Activated CD4-positive, alpha-beta T cell treated with anti-CD3 and anti-CD28 coated beads, Interleukin-2, amount 50 U/mL, for 48 hours (primary cell): ENCODE measurements at regions not wholly inside any gene's neighbourhood (a gene's known extent, or its start where the extent isn't known, plus 50 kb on each side); places are given as distances from the start of the nearest gene placed in this dataset.
"Not testable (repeated sequence)": the region's sequence is repeated elsewhere in the genome, so short reads cannot be mapped to it uniquely, and the experiment has no call there.

Source experiments
- DNase-seq, 2 experiments: peaks; one replicate each; pipeline ENCODE4 v3.0.0-alpha.2; 2020

DNA sequence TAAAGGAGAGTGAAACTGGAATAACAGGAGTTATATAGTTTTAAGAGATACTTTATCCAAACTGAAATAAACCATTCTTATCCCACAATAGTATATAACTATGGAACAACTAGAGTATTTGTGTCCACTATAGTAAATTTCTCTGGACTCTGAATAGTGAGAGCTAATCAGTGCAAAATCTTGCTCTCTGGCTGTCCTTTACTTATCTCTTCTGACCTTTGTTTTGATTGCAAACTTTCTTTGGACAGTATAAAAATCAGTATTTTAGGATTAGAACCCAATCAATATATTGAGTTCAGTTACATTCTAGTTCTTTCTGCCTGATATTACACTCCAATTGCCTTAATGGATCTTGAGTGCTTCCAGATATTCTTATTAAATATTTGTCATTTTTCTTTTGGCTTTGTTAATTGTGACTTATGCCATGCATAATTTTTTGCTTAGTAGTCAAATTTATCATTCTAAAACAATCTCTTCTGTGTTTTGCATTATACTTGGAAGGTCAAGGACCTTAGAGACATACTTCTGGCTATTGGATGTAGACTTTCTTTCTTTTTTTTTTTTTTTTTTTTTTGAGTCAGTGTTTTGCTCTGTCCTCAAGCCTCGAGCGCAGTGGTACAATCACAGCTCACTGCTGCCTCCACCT lies 89.9 kb upstream of the AMN1 start:
- DNase-seq, result no peak

- no peak for DNase-seq
Observed at GRCh38 chr12:31817120-31817519, 88.3 kb upstream of the AMN1 start.

DNA sequence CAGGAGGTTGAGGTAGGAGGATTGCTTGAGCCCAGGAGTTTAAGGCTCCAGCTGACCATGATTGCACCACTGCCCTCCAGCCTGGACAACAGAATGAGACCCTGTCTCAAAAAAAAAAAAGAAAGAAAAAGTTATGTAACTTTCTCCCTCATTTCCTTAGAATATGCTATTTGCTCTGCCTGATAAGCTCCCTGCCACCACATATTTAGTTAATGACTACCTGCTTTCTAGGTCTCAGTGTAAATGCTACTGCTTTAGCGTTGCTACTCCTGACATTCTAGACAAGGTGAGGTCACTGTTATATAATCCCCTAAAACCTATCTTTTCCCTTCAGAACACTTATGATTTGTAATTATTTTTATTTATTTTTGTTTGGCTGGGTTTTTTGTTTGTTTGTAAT lies 86.3 kb upstream of the AMN1 start:
- DNase-seq, result no peak

DNA sequence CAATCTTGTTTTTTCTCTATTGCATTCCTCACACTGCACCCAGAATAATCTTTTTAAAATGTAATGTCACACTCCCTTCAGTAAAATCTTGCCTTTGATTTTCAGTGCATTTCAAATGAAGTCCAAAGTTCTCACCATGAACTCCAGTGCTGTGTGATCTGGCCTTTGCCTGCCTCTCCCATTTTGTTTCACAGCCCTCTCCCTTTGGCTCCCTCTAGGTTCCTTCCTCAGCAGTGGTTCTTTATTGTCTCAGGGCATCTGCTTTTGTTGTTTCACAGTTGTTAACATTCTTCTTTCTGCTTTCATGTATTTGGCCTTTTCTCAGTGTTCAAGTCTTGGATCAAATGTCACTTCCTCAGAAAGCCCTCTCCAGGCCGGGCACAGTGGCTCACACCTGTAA lies 84.5 kb upstream of the AMN1 start:
- DNase-seq, result no peak

- no peak for DNase-seq
Observed at GRCh38 chr12:31807773-31808097, 78.9 kb upstream of the AMN1 start.

GRCh38 chr12:31807081-31807772 lies 78.4 kb upstream of the AMN1 start:
- peak in 1 of 2 experiments; percentile 28 for DNase-seq

GRCh38 chr12:31805681-31806080 lies 76.9 kb upstream of the AMN1 start:
- DNase-seq, result not testable (repeated sequence)

GRCh38 chr12:31804707-31805106 lies 75.9 kb upstream of the AMN1 start:
- not testable (repeated sequence) for DNase-seq

DNA sequence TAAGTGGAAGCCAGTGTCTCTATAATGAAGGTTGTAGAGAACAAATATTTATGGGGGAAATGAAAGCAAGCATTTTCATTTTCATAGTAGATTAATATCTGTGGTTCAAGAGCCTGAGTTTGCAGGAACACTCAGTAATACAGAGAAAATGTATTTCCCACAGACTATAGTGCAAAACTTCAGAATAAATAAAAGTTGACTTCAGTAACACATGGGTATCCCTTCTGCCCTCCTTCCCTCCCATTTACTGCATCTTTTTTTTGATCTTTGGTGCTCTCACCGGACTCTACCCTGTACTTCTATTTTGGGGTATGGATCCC lies 75.3 kb upstream of the AMN1 start:
- DNase-seq, result no peak

DNA sequence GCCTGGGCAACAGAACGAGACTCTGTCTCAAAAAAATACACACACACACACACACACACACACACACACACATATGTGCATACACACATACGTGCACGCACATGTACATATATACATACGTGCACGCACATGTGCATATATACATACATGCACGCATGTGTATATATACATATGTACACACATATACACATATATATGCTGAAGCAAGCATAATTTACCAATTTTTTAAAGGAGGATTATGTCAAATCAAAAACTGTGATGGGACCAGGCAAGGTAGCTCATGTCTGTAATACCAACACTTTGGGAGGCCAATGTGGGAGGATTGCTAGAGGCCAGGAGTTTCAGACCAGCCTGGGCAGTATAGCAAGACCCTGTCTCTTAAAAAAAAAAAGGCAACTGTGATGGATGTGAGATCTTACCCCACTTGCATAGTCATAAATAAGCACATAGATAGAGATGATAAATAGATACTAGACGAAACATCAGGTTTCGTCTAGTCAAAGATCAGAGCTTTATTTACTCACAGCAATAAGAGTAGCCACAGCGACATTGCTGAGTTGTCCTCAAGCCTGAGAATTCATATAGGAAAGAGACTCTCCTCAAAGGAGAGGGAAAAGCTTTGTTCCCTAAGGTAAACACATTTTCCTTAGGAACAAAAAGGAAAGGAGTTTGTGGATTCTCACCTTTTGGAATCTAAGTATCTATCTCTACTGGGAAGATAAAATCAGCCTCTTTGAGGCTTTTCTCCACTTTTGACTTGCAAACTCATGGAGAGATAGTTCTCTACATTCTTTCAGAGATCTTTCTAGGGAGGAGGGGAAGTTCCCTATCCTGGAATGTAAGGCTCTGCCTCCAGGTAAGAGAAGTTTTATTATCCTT lies 74.7 kb upstream of the AMN1 start:
- DNase-seq, result no peak

DNA sequence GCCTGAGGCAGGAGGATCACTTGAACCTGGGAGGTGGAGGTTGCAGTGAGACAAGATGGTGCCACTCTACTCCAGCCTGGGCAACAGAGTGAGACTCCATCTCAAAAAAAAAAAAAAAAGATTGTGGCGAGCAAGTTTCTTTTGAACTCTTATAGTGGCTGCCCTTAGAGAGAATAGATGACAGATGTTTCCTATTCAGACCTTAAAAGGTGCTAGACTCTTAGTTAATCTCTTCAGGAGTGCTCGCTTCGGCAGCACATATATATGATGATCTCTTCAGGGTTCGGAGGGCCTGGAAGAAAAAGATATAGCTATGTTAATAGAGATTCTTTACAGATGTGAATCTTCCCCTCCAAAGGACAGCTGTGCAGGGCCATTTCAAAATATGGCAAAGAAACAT lies 73.1 kb upstream of the AMN1 start:
- no peak for DNase-seq

DNA sequence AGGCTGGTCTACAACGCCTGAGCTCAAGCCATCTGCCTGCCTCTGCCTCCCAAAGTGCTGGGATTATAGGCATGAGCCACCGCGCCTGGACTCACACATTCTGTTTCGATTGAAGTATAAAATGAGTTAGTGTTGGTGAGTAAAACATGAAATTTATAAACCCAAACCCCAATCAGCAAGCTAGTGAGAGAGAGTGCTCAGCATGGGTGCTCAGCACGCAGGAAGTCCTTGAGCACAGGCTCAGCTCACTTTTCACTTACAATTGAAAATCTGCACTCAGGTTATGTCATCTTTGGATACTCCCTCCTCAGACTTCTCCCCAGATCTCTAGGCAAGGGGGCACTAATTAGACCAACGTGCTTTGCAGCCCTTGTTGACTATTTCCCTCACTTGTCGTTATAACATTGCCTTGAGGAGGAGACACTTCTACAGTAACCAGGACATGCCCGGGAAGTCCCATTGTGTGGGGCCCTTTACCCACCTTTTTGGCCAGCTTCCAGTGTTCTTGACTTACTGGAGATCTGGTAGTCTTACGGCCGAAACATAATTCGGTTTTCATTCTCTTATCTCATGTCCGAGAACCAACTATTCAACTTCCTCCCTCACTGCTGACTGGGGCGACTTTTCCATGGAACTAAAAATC lies 68.5 kb upstream of the AMN1 start:
- peak in 1 of 2 experiments; percentile 13 for DNase-seq

DNA sequence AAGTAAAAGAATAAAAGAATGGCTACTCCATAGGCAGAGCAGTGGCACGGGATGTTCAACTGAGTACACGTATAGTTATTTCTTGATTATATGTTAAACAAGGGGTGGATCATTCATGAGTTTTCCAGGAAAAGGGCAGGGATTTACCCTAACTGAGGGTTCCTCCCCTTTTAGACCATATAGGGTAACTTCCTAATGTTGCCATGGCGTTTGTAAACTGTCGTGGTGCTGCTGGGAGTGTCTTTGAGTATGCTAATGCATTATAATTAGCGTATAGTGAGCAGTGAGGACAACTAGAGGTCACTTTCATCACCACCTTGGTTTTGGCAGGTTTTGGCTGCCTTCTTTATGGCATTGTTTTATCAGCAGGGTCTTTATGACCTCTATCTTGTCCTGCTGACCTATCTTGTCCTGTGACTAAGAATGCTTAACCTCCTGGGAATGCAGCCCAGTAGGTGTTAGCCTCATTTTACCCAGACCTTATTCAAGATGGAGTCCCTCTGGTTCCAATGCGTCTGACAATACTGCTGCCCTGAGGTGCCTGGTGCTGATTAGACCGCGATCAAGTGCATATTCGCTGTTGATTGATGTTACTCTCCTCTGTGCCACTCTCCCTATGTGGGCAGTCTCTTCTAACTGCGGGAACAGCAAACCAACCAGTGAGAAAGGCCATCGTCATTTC lies 67.6 kb upstream of the AMN1 start:
- no peak for DNase-seq

- DNase-seq, result no peak
Observed at GRCh38 chr12:31794745-31795144, 65.9 kb upstream of the AMN1 start.

- not testable (repeated sequence) for DNase-seq
Observed at GRCh38 chr12:31791265-31791664, 62.4 kb upstream of the AMN1 start.

- DNase-seq, result no peak
Observed at GRCh38 chr12:31790759-31791158, 61.9 kb upstream of the AMN1 start.

DNA sequence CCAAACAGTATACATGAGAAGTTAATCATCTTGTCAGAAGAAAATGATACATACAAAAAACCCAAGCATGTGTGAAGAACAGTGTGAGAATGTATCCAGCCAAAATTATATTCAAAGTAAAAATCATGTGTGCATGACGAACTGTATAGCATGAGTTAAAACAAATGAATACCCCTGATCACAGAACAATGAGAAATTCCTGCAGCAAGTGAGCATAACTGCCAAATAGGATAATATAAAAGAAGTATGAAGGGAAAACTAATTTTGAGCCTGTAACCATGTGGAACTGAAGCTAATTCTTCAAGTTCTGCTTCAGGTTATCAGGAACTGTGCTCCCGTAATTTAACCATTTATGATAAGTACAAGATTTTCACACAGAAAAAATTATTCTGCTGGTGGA lies 56.5 kb upstream of the AMN1 start:
- DNase-seq, result no peak

DNA sequence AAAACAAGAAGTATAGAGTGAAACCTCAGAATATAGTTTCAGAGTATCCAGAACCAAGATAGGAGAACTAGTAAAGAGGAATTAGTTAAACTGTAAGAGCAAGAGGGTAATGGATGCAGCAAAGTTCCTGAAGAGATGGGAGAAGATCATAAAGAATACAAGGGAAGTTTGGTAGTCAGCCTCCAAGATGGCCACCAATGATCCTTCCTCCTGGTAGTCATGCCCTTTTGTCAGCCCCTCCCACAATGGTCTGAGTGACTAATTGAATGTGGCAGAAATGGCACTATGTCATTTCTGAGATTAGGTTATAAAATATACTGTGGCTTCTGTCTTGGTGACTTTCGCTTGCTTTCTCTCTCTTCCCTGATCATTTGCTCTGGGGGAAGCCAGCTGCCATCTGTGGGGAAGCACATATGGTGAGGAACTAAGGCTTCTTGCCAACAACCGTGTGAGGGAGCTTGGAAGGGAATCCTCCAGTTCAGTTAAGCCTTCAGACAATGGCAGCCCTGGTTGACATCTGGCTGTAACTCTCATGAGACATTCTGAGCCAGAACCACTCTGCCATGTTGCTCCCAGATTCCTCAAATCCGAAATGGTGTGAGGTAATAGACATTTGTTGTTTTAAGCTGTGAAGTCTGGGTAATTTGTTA lies 55.3 kb upstream of the AMN1 start:
- DNase-seq, result no peak

- no peak for DNase-seq
Observed at GRCh38 chr12:31783556-31783955, 54.7 kb upstream of the AMN1 start.

- DNase-seq, result no peak
Observed at GRCh38 chr12:31781894-31782540, 53.2 kb upstream of the AMN1 start.

GRCh38 chr12:31780096-31780495 lies 51.3 kb upstream of the AMN1 start:
- DNase-seq, result no peak

DNA sequence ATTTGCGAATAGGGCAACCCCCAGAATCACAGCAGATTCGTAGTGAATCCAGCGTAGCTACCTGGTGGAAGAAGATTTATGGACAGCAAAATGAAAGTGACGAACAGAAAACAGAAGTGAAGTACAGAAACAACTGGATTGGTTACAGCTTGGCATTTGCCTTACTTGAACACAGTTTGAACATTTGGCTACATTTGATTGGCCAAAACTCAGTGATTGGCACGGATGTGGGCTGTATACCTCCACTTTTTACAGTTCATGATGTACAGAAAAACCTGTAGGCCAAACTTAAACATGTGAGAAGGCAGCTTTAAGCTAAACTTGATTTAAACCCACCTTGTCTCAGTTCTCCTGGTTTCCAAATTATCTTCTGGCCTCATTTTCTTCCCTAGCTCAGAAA lies 49.9 kb upstream of the AMN1 start:
- DNase-seq, result no peak
